ENCODE measurements at regions not wholly inside any gene's neighbourhood (a gene's known extent, or its start where the extent isn't known, plus 50 kb on each side); places are given as distances from the start of the nearest gene placed in this dataset.

DNA sequence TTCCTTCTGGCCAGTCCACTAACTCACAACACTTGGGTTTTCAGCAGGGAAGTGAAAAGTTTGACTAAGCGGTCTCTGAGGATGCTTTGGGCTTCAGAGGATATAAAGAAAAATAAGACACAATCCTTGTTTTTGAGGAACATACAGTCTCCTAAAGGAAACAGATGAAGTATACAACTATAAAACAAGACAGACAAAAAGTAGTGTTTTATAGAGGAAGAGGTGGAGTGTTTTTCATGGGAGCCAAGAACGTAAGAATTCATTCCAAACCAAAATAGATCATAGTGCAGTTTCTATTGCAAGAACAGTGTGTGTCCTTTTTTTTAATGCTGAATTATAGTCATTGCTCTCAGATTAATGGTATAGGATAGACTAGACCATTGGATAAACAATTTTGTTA lies 586.9 kb upstream of the BRINP1 start:
- TF ChIP-seq POLR2A (IDR thresholded peaks at IDR 0.05) (no peak), CTCF (IDR thresholded peaks at IDR 0.05) (no peak)
